ENCODE measurements at regions not wholly inside any gene's neighbourhood (a gene's known extent, or its start where the extent isn't known, plus 50 kb on each side); places are given as distances from the start of the nearest gene placed in this dataset.

- DNase-seq (ENCODE audit: low spot score) = no peak
- TF ChIP-seq CTCF (IDR thresholded peaks at IDR 0.05; ENCODE audit: extremely low read depth, missing control alignments) = no peak
Measured at GRCh38 chr12:45612044-45612794, 117.3 kb upstream of the ARID2 start.

- no peak for DNase-seq (ENCODE audit: low spot score)
- no peak for TF ChIP-seq CTCF (IDR thresholded peaks at IDR 0.05; ENCODE audit: extremely low read depth, missing control alignments)
Measured at GRCh38 chr12:45613296-45613695, 116.2 kb upstream of the ARID2 start.

GRCh38 chr12:45613855-45614254, 115.7 kb upstream of the ARID2 start:
- no peak for TF ChIP-seq CTCF (IDR thresholded peaks at IDR 0.05; ENCODE audit: extremely low read depth, missing control alignments)
- DNase-seq (ENCODE audit: low spot score) = no peak

- no peak for DNase-seq (ENCODE audit: low spot score)
- no peak for TF ChIP-seq CTCF (IDR thresholded peaks at IDR 0.05; ENCODE audit: extremely low read depth, missing control alignments)
Measured at GRCh38 chr12:45615268-45615667, 114.2 kb upstream of the ARID2 start.

GRCh38 chr12:45619736-45620135, 109.8 kb upstream of the ARID2 start:
- DNase-seq (ENCODE audit: low spot score) = no peak
- no peak for TF ChIP-seq CTCF (IDR thresholded peaks at IDR 0.05; ENCODE audit: extremely low read depth, missing control alignments)

GRCh38 chr12:45621703-45622102, 107.8 kb upstream of the ARID2 start:
- no peak for DNase-seq (ENCODE audit: low spot score)
- no peak for TF ChIP-seq CTCF (IDR thresholded peaks at IDR 0.05; ENCODE audit: extremely low read depth, missing control alignments)

GRCh38 chr12:45622210-45622937, 107.1 kb upstream of the ARID2 start:
- no peak for DNase-seq (ENCODE audit: low spot score)
- TF ChIP-seq CTCF (IDR thresholded peaks at IDR 0.05; ENCODE audit: extremely low read depth, missing control alignments) = no peak

Measured in GM20000 (cell line).